Activated CD4-positive, alpha-beta T cell treated with anti-CD3 and anti-CD28 coated beads, Interleukin-2, Interleukin-4, amounts not matched to agents 100 ng/mL and 50 ng/mL, durations not matched to agents 16 hours and 8 hours (primary cell): ENCODE measurements at regions not wholly inside any gene's neighbourhood (a gene's known extent, or its start where the extent isn't known, plus 50 kb on each side); places are given as distances from the start of the nearest gene placed in this dataset.
"Not testable (repeated sequence)": the region's sequence is repeated elsewhere in the genome, so short reads cannot be mapped to it uniquely, and the experiment has no call there.

Experiments used
- DNase-seq: peaks from one replicate; pipeline ENCODE4 v3.0.0-alpha.2; 2020; ENCODE audit warnings: low spot score

DNA sequence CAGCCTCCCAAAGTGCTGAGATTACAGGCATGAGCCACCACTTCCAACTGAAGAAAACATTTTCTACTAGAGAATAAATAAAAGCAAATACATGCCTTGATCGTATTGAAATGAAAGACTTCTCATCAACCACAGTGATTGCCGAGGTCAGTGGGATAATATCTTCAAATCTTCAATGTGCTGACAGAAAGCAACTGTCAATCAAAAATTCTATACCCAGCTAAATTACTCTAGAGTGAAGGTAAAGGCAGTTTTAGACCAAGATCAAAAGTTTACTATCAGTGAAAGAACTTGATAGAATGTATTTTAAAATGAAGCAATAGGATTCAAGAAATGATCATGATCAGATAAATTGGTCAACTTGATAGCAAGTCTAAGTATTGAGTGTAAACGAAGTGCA, 130.6 kb downstream of the BRD1 start:
- DNase-seq, result no peak

DNA sequence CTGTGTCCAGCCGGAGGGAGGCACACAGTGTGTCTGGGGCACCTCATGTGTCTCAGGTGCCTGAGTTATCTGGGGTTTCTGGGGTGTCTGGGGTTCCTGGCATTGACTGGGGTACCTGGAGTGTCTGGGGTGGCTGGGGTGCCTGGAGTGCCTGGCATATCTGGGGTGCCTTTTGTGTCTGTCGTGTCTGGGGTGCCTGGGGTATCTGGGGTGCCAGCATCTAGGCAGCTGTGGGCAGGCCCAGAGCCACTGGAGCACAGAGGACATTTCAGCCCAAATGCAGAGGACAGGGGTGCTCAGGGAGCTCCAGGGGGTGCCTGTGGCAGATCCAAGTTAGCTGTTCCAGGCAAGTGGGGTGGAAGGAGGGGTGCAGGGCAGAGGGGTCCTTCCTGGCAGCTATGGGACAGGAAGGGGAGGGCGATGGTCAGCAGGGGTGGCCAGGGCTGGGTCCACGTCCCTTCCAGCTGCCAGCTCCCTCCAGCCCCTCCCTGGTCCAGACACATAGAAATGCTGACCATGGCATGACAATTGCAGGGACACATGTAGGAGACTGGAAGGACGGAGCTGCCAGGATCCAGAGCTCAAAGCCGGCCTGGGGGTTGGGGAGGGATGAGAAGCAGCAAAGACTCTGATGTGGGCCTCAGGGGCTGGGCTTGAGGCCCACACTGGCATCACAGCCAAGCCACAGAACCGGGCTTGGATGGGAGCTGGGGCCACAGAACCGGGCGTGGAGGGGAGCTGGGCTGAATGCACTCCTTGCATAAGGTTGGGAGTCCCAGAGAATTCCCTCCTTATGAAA, 133.0 kb downstream of the BRD1 start:
- DNase-seq, result no peak

DNA sequence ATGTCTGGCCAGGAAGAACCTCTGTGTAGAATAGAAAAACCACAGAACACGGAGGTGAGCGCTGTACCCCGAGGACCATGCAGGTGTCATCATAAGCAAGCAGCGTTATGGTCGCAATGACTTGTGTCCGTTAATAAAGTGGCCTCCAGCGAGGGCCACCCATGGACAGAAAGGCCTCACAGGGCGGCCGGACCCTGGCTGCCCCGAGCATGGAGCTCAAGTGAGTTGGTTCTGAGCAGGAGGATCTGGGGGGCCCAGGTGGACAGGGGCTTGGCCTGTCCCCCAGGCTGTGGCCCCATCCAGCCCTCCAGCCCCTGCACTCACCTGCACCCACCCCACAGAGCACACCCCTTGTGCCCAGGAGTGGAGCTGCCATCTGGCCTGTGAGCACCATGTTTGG, 133.8 kb downstream of the BRD1 start:
- no peak for DNase-seq

- no peak for DNase-seq
Measured at GRCh38 chr22:49693416-49693815, 134.3 kb downstream of the BRD1 start.

- DNase-seq, result no peak
Measured at GRCh38 chr22:49692499-49693225, 135.0 kb downstream of the BRD1 start.

DNA sequence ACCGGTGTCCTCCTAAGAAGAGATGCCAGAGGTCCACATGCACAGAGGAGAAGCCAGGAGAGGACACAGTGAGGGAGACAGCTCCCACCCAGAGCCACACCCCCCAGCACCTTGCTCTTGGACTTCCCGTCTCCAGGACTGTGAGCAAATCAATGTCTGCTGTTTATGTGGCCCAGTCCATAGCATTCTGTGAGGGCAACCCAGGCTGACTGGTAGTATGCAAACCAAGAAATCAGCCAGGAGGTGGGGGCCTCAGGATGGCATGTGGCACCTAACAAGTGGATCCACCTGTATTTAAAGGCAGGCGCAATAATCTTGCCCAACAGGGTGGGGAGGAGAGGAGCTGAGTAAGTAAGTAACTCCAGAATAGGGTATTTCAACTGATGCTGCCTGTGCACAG, 136.4 kb downstream of the BRD1 start:
- no peak for DNase-seq

DNA sequence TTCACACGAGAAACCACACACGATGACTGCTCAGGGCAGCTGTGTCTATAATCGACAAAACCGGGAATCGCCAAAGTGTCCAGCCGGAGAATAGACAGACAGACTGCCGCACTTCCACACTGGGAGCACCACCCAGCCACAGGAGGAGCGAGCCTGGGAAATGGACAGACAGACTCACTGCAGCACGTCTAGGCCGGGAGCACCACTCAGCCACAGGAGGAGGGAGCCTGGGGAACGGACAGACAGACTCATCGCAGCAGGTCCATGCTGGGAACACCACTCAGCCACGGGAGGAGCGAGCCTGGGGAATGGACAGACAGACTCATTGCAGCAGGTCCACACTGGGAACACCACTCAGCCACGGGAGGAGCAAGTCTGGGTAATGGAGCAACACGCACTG, 137.2 kb downstream of the BRD1 start:
- DNase-seq, result no peak

- no peak for DNase-seq
Measured at GRCh38 chr22:49689858-49690257, 137.8 kb downstream of the BRD1 start.

- DNase-seq, result no peak
Measured at GRCh38 chr22:49689255-49689770, 138.4 kb downstream of the BRD1 start.

DNA sequence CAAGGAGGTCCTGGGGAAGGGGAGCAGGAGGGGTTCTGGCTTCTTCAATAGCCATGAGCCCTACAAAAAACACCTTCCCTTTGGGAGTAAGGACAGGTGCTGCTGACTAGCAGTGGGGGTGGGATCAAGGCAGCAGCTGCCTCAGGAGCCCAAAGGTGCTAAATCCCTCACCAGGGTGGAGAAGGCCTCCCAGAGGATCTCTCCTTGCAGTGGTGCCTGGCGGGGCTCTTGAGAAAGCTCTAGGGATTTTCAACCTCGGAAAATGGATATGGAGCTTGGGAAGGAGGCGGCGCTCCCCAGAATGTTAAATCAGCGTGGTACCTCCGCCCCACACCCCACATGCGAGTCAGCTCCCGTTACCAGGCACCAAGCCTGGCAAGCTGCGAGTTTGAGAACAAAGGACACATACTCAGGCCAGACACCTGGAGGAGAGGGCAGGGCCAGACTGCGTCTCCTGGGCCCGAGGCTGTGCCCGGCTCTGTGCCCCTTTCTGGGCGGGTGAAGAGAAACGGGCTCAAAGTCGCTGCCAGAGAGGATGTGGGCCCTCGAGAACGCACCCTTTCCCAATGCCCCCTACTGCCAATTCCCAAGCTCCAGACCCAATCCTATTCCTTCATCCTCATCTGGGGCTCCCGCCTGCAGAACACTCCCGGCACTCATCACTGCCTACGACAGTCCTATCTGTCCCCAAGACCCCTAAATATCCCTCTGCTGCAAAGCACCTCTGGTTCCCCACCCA, 139.0 kb downstream of the BRD1 start:
- DNase-seq, result no peak

DNA sequence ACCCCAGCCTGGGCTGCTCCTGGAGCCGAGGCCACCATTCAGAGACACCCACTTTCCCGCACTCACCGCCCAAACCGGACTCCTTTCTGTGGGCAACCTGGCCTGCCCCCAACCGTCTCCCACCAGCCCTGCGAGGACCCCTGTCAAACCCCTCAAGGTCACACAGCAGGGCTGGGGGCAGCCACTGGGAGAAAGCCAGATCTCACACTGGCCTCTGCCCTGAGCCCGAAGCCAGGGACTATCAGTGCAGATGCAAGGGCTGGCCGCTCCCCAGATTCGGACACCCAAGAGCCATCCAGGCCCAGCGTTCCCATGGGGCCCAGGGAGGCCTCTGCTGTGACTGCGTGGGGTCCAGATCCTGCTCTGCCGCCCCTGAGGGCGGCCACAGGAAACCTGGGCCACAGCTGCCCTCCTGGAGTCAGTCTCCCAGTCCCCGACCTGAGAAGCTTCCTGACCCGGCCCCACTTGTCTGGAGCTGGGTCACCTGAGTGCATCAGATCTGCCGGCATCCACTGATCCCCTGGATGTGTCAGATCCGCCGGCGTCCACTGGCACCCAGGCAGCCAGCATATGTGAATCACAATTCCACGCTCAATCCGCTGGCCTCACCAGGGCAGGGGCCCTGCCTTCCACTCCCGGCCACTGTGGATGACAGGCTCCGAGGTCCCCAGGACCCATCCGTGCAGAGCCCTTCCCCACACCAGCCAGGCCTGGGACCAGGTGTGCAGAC, 139.7 kb downstream of the BRD1 start:
- no peak for DNase-seq

DNA sequence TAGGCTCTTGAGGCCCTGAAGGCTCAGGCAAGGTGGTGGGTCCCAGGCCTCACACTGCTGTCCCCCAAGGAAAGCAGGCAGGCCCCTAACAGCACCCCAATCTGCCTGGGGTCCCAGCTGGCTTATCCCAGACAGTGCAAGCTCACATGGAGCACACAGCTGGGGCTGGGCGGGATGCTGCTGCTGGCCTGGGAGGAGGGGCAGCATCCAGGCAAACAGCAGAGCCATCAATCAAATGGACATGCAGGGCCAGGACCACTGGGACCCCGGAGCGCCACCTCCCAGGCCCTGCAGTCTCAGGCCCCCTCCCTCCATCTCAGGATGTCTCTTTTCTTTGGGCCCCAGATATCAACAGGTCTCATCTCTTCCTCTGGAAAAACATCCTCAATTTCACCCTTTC, 140.3 kb downstream of the BRD1 start:
- no peak for DNase-seq

DNA sequence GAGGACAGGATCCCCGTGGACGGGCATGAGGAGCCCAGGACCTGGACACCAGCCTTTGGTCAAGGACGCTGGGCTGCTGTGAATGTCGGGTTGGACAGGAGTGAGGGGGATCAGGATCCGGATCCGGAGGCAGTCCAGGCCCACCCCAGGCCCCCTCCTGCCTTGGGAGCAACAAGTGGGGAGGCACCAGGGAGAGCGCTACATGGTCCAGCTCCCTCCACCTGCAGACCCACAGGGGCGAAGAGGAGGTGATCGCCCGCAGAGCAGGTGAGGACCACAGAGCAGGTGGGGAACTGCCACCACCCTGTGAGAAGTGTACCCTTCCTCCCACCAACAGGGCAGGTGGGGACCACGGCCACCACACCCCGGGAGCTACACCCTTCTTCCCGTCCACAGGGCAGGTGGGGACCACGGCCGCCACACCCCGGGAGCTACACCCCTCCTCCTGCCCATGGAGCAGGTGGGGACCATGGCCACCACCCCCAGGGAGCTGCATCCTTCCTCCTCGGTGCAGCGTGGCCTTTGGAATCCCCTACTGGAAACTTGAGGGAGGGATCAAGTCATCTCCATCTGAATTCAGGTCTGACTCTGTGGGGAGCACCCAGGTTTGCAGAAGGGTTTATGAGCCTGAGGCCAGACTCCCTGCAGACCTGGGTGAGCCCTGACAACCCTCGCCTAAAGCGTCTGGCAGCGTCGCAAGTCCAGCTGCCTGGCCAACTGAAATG, 141.0 kb downstream of the BRD1 start:
- no peak for DNase-seq

DNA sequence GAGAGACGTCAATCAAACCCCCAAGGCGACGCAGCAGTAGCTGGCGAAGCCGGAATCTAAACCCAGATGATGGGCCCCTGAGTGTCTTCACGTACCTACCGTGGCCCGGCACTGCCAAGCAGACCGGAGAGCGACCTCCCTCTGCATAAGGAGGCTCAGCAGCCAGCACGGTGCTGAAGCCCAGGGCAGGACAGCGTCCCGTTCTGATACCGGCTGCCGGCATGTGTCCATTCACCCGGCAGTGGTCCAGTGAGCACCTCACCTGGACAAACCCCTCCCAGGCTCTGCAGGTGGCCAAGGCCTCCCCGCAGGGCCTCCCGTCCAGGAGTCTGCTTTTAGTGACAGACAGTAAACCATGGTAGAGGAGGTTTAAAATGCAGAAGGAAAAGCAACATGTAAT, 142.0 kb downstream of the BRD1 start:
- DNase-seq, result no peak

DNA sequence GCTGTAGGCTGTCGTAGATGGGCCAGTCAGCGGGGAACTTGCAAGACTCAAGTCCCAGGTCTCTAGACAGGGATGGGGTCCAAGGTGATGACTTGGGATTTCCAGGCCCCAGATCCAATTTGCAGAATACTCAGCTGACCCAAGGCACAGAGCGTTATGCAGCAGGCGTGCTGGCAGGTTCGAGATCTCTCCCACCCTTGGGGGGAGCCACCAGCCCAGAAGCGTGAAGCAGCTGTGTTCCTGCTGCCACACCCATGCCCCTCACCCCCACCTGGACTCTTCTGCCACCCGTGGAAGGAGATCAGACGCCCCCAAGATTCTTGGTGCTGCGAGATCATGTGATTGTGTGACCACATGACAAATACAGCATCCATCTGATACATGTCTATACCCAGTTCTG, 142.6 kb downstream of the BRD1 start:
- no peak for DNase-seq

GRCh38 chr22:49683032-49683431, 144.6 kb downstream of the BRD1 start:
- DNase-seq, result no peak

DNA sequence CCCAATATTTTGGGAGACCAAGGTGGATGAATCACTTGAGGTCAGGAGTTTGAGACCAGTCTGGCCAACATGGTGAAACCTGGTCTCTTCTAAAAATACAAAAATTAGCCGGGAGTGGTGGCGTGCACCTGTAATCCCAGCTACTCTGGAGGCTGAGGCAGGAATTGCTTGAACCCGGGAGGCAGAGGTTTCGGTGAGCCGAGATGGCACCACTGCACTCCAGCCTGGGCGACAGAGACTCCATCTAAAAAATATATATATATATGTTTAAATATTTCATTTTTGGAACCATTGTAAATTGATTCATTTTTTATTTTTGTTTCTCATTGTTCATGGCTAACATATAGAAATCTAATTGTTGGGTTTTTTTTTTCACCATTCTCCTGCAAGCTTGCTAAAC, 146.9 kb downstream of the BRD1 start:
- DNase-seq, result not testable (repeated sequence)

DNA sequence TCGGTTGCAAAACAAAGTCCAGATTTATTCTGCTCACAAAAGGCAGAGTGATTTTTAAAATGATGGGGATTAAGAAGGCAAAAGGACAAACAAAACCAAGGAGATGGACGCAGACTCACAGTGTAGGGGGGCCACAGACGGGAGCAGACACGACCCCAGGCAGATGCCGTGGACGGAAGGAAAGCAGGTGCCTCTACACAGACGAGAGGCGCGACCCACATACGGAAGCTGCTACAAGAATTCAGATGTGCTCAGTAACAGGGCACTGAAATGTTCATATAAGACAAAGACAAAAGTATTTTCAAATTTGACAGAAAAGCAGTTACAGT, 148.9 kb downstream of the BRD1 start:
- no peak for DNase-seq

- DNase-seq, result no peak
Measured at GRCh38 chr22:49678137-49678841, 149.4 kb downstream of the BRD1 start.

DNA sequence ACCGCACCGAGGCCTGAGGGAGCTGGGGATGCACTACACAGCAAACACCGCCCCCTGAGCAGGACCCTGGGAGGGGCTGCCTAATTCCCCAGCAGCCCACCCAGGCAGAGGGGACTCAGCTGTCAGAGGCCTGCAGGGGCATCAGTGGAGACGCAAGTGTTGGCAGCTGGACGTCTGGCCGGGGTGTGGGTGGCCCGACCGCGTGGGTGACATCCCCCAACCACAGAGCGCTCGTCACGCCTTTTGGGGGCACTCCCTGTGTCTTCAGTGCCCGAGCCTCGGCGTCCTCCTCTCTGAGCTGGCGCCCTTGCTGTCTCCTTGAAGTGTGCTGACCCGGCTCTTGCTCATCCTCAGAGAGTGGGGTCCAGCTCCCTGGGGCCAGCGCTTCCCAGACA, 150.2 kb downstream of the BRD1 start:
- no peak for DNase-seq
